Natural killer cell (primary cell): ENCODE measurements at regions not wholly inside any gene's neighbourhood (a gene's known extent, or its start where the extent isn't known, plus 50 kb on each side); places are given as distances from the start of the nearest gene placed in this dataset.
"Not testable (repeated sequence)": the region's sequence is repeated elsewhere in the genome, so short reads cannot be mapped to it uniquely, and the experiment has no call there.

Experiments
- ATAC-seq, 3 donors: fragments of 150-1000 bp in 2 of 3; fragments of 200-7000 bp in 1 of 3; cut with Tn5 transposase; 1 replicate in 1 of 3; 2 replicates in 2 of 3; pipeline ENCODE4 v1.10.0; 2021; ENCODE audit warnings: mild to moderate bottlenecking in 2 of 3, moderate library complexity in 2 of 3
- DNase-seq, 2 donors: peaks; one replicate each; pipeline versions ENCODE4 v3.0.0 to v3.0.0-alpha.2; 2013 to 2021; ENCODE audit warnings: mixed read lengths in 1 of 2
- H3K27ac ChIP-seq: one replicate; pipeline ENCODE4 v1.5.1; 2013; ENCODE audit warnings: mild to moderate bottlenecking, low read length
- H3K27me3 ChIP-seq: one replicate; pipeline ENCODE4 v1.6.1; 2013; ENCODE audit warnings: low read length; ENCODE audit not compliant: control insufficient read depth, insufficient read depth
- H3K36me3 ChIP-seq: one replicate; pipeline ENCODE4 v1.6.1; 2013; ENCODE audit warnings: low read length; ENCODE audit not compliant: control insufficient read depth, insufficient read depth
- H3K4me1 ChIP-seq: one replicate; pipeline ENCODE4 v1.6.1; 2013; ENCODE audit warnings: low read length; ENCODE audit not compliant: control insufficient read depth, insufficient read depth
- H3K4me3 ChIP-seq: one replicate; pipeline ENCODE4 v1.5.1; 2013; ENCODE audit warnings: low read length
- H3K9me3 ChIP-seq: one replicate; pipeline ENCODE4 v1.6.1; 2013; ENCODE audit warnings: low read length; ENCODE audit not compliant: control insufficient read depth, insufficient read depth
- H3K27ac Mint-ChIP-seq, 2 donors: one replicate each; pipeline ENCODE4 v1.8.0; 2022; ENCODE audit warnings: mild to moderate bottlenecking in 2 of 2, mixed read lengths in 2 of 2, moderate library complexity in 1 of 2
- H3K27me3 Mint-ChIP-seq, 2 donors: one replicate each; pipeline ENCODE4 v1.8.0; 2022; ENCODE audit warnings: low read depth in 2 of 2, mixed read lengths in 2 of 2
- H3K36me3 Mint-ChIP-seq: one replicate; pipeline ENCODE4 v1.8.0; 2022; ENCODE audit warnings: mixed read lengths
- H3K4me1 Mint-ChIP-seq, 2 donors: one replicate each; pipeline ENCODE4 v1.8.0; 2022; ENCODE audit warnings: mixed read lengths in 2 of 2
- H3K4me3 Mint-ChIP-seq: one replicate; pipeline ENCODE4 v1.8.0; 2022; ENCODE audit warnings: mild to moderate bottlenecking, moderate library complexity, mixed read lengths
- H3K9me3 Mint-ChIP-seq, 2 donors: one replicate each; pipeline ENCODE4 v1.8.0; 2022; ENCODE audit warnings: mixed read lengths in 2 of 2
- CTCF ChIP-seq: fragments of 200-600 bp; IDR thresholded peaks from one replicate; pipeline ENCODE4 v1.8.0; 2022; ENCODE audit warnings: antibody characterized with exemption
- WGBS: methylation state at CpG from one replicate; pipeline ENCODE4 v1.1.7; 2013; ENCODE audit warnings: missing lambda C conversion rate; ENCODE audit not compliant: insufficient coverage; 5-methylcytosine and 5-hydroxymethylcytosine counted together
- intact Hi-C: fragments of 100-400 bp; cut with micrococcal nuclease; formaldehyde crosslinking; loops from one replicate; pipeline ENCODE4 v1.14.2; 2022

- Histone ChIP-seq H3K4me3 (no peak overlapping the region), H3K36me3 (no peaks in the 10 kb centered on the region), H3K27ac (no peak overlapping the region), H3K27me3 (no peaks in the 10 kb centered on the region), H3K9me3 (no peaks in the 10 kb centered on the region), H3K4me1 (peaks cover 4% of the 10 kb centered on the region)
- intact Hi-C loops, result no loop called here
- DNase-seq (no peak), ATAC-seq (no peak)
- no peak overlapping the region for H3K27ac Mint-ChIP-seq
- H3K27me3 Mint-ChIP-seq, result peaks cover 0 to 2% of the 10 kb centered on the region in 2 donors
- peaks cover 11 to 12% of the 10 kb centered on the region in 2 donors for H3K4me1 Mint-ChIP-seq
- no peaks in the 10 kb centered on the region for H3K9me3 Mint-ChIP-seq
- 40% methylated on average over 1 of the region's 2 CpGs for WGBS
- no peak overlapping the region for H3K4me3 Mint-ChIP-seq
- H3K36me3 Mint-ChIP-seq, result no peaks in the 10 kb centered on the region
- no peak for TF ChIP-seq CTCF
These were observed 87.2 kb upstream of the KCNMA1 start for GRCh38 chr10:77724820-77725219.

DNA sequence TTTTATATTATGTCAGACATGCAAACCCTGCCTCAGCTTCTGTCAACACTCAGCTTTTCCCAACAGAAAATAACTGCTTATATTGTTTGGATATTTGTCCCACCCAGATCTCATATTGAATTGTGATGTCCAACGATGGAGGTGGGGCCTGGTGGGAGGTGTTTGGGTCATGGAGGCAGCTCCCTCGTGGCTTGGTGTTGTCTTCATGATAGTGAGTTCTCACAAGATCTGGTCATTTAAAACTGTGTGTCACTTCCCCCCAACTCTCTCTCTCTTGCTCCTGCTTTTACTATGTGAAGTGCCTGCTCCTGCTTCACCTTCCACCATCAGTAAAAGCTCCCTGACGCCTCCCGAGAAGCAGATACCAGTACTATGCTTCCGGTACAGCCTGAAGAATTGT, 85.8 kb upstream of the KCNMA1 start:
- ATAC-seq (no peak), DNase-seq (no peak)
- no peak for TF ChIP-seq CTCF
- Mint-ChIP-seq H3K27ac (no peak overlapping the region), H3K36me3 (no peaks in the 10 kb centered on the region), H3K27me3 (peaks cover 6 to 9% of the 10 kb centered on the region in 2 donors), H3K4me3 (no peak overlapping the region), H3K4me1 (peaks cover 11 to 12% of the 10 kb centered on the region in 2 donors), H3K9me3 (no peaks in the 10 kb centered on the region)
- WGBS, result 80% methylated on average over 5 of the region's 5 CpGs
- Histone ChIP-seq H3K4me3 (no peak overlapping the region), H3K27me3 (no peaks in the 10 kb centered on the region), H3K36me3 (no peaks in the 10 kb centered on the region), H3K9me3 (no peaks in the 10 kb centered on the region), H3K27ac (no peak overlapping the region), H3K4me1 (peaks cover 4% of the 10 kb centered on the region)
- intact Hi-C loops, result no loop called here

DNA sequence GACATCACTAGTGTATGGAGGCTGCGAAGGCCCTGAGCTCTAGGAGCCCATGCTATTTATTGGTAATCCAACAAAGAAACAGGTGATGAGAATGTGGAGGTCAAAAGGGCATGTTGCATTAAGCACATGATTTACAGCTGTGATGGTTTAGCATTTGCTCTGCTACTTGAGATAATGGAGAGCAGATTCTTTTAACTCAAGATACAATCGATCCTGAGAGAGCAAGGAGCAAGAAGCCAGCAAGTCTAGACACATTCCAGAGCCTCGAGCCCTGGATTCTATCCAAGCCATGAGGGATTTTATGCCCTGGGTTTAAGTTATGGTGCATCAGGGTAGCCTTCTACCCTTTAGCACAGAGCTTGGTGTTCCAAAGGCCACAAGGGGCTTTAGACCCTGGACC, 85.3 kb upstream of the KCNMA1 start:
- not testable (repeated sequence) for DNase-seq
- H3K27me3 Mint-ChIP-seq, result peaks cover 10 to 13% of the 10 kb centered on the region in 2 donors

DNA sequence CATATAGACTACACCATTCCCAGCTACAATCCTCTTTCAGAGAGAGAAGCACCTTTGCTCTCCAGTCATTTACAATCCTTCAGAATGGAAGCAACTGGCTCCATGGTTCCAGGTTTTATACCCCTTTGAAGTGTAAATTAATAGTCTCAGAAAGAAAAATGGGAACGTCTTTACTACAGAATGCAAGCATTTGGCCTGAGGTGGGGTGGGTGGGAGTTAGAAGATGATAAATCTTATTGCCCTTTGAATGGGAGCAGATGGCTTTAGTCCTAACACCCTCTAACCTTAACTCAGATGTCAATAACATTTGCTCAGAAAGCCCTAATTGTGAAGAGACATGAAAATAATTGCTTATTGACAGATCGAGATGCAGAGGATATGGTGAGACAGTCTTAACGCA, 84.2 kb upstream of the KCNMA1 start:
- Mint-ChIP-seq H3K9me3 (no peaks in the 10 kb centered on the region), H3K4me1 (peaks cover 4 to 5% of the 10 kb centered on the region in 2 donors), H3K4me3 (no peak overlapping the region), H3K27ac (no peak overlapping the region), H3K36me3 (no peaks in the 10 kb centered on the region), H3K27me3 (peaks cover 14% of the 10 kb centered on the region in 2 donors)
- ATAC-seq (no peak), DNase-seq (no peak)
- Histone ChIP-seq H3K4me3 (no peak overlapping the region), H3K27ac (no peak overlapping the region), H3K27me3 (no peaks in the 10 kb centered on the region), H3K9me3 (no peaks in the 10 kb centered on the region), H3K36me3 (no peaks in the 10 kb centered on the region), H3K4me1 (peaks cover 3% of the 10 kb centered on the region)
- 94% methylated on average over 3 of the region's 3 CpGs for WGBS
- intact Hi-C loops, result no loop called here
- TF ChIP-seq CTCF, result no peak

More for the DNA sequence above, 85.3 kb upstream of the KCNMA1 start:
- H3K9me3 Mint-ChIP-seq, H3K27ac ChIP-seq, H3K4me3 Mint-ChIP-seq, H3K27me3 ChIP-seq, intact Hi-C loops, H3K36me3 Mint-ChIP-seq, H3K9me3 ChIP-seq, H3K36me3 ChIP-seq, H3K27ac Mint-ChIP-seq, H3K4me1 ChIP-seq, H3K4me3 ChIP-seq, ATAC-seq: not testable (repeated sequence)
- peaks cover 11 to 12% of the 10 kb centered on the region in 2 donors for H3K4me1 Mint-ChIP-seq
- WGBS, result 73% methylated on average over 3 of the region's 3 CpGs
